IgD-negative memory B cell (primary cell): ENCODE measurements at regions not wholly inside any gene's neighbourhood (a gene's known extent, or its start where the extent isn't known, plus 50 kb on each side); places are given as distances from the start of the nearest gene placed in this dataset.
"Not testable (repeated sequence)": the region's sequence is repeated elsewhere in the genome, so short reads cannot be mapped to it uniquely, and the experiment has no call there.

Source experiments
- H3K27ac Mint-ChIP-seq, 3 donors: one replicate each; pipeline ENCODE4 v1.8.0; 2020 to 2022; ENCODE audit warnings: mild to moderate bottlenecking in 3 of 3, mixed read lengths in 3 of 3, moderate library complexity in 1 of 3
- H3K27me3 Mint-ChIP-seq: one replicate; pipeline ENCODE4 v1.8.0; 2021; ENCODE audit warnings: mixed read lengths
- H3K36me3 Mint-ChIP-seq: one replicate; pipeline ENCODE4 v1.8.0; 2020; ENCODE audit warnings: mild to moderate bottlenecking, mixed read lengths
- H3K4me1 Mint-ChIP-seq, 3 donors: one replicate each; pipeline ENCODE4 v1.8.0; 2020 to 2022; ENCODE audit warnings: mixed read lengths in 3 of 3, mild to moderate bottlenecking in 1 of 3
- H3K4me3 Mint-ChIP-seq, 4 donors: one replicate each; pipeline ENCODE4 v1.8.0; 2020 to 2022; ENCODE audit warnings: mild to moderate bottlenecking in 4 of 4, mixed read lengths in 4 of 4, moderate library complexity in 3 of 4
- H3K9me3 Mint-ChIP-seq, 3 donors: one replicate each; pipeline ENCODE4 v1.8.0; 2020 to 2021; ENCODE audit warnings: mixed read lengths in 3 of 3, mild to moderate bottlenecking in 1 of 3

- Mint-ChIP-seq H3K9me3 (peaks cover 0 to 4% (median 3%) of the 10 kb centered on the region in 3 donors), H3K36me3 (no peaks in the 10 kb centered on the region), H3K27me3 (no peaks in the 10 kb centered on the region), H3K27ac (no peak overlapping the region), H3K4me1 (no peaks in the 10 kb centered on the region), H3K4me3 (no peak overlapping the region)
These were observed 887.8 kb downstream of the TRHDE start for GRCh38 chr12:73159954-73160353.

DNA sequence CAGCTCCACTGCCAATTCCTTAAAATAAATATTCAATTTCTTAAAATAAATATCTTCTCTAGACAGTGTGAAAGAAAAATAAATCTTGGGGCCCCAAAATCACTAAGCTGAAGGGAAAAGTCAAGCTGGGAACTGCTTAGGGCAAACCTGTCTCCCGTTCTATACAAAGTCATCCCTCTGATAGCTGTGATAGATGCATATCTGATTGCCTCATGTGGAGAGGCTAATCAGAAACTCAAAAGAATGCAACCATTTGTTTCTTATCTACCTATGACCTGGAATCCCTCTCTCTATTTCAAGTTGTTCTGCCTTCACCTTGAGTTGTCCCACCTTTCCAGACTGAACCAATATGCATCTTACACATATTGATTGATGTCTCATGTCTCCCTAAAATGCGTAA is 889.8 kb downstream of the TRHDE start:
- Mint-ChIP-seq H3K36me3 (no peaks in the 10 kb centered on the region), H3K4me3 (no peak overlapping the region), H3K27me3 (no peaks in the 10 kb centered on the region), H3K27ac (no peak overlapping the region), H3K4me1 (no peaks in the 10 kb centered on the region), H3K9me3 (peaks cover 0 to 4% (median 3%) of the 10 kb centered on the region in 3 donors)

GRCh38 chr12:73180734-73181133 is 908.6 kb downstream of the TRHDE start:
- H3K9me3 Mint-ChIP-seq: peaks cover 15 to 21% (median 17%) of the 10 kb centered on the region in 3 donors
- H3K27me3 Mint-ChIP-seq: no peaks in the 10 kb centered on the region
- H3K36me3 Mint-ChIP-seq: no peaks in the 10 kb centered on the region
- no peaks in the 10 kb centered on the region for H3K4me1 Mint-ChIP-seq
- no peak overlapping the region for H3K27ac Mint-ChIP-seq
- H3K4me3 Mint-ChIP-seq: no peak overlapping the region

GRCh38 chr12:73181244-73181643 is 909.1 kb downstream of the TRHDE start:
- Mint-ChIP-seq H3K27me3 (no peaks in the 10 kb centered on the region), H3K27ac (no peak overlapping the region), H3K9me3 (peaks cover 16 to 25% (median 17%) of the 10 kb centered on the region in 3 donors), H3K4me1 (no peaks in the 10 kb centered on the region), H3K4me3 (no peak overlapping the region), H3K36me3 (no peaks in the 10 kb centered on the region)

- Mint-ChIP-seq H3K27ac (no peak overlapping the region), H3K27me3 (no peaks in the 10 kb centered on the region), H3K4me3 (no peak overlapping the region), H3K4me1 (no peaks in the 10 kb centered on the region), H3K9me3 (peaks cover 15 to 35% (median 20%) of the 10 kb centered on the region in 3 donors), H3K36me3 (no peaks in the 10 kb centered on the region)
These were observed 913.2 kb downstream of the TRHDE start for GRCh38 chr12:73185403-73185802.

DNA sequence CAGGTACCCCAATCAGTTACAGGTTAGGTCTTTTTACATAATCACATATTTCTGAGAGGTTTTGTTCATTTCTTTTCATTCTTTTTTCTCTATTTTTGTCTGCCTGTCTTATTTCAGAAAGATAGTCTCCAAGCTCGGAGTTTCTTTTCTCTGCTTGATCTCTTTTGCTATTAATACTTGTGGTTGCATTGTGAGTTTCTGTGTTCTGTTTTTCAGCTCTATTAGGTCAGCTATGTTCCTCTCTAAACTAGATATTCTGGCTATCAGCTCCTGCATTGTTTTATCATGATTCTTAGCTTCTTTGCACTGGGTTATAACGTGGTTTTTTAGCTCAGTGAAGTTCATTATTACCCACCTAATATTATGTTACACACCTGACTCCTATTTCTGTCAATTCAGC is 914.1 kb downstream of the TRHDE start:
- no peak overlapping the region for H3K27ac Mint-ChIP-seq
- H3K9me3 Mint-ChIP-seq: peaks cover 15 to 35% (median 18%) of the 10 kb centered on the region in 3 donors
- H3K4me3 Mint-ChIP-seq: no peak overlapping the region
- no peaks in the 10 kb centered on the region for H3K36me3 Mint-ChIP-seq
- H3K4me1 Mint-ChIP-seq: no peaks in the 10 kb centered on the region
- H3K27me3 Mint-ChIP-seq: no peaks in the 10 kb centered on the region

DNA sequence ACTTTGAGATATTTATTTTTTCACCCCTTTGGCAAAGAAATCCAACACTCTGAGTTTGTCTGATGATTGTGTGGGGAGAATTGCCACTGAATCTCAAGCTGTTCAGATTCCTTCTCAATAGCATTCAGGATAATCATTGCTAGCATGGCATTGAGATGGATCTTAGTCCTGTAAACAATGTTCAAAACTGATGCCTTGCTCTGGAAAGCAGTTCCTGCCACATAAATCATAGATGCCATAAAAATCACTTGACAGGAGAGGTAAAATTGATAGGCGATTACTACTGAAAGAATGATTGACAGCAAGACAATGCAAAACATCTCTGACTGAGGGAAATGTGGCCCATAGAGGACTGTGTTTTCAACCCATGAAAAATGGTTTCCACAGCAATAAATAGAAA is 915.6 kb downstream of the TRHDE start:
- H3K4me3 Mint-ChIP-seq: no peak overlapping the region
- no peak overlapping the region for H3K27ac Mint-ChIP-seq
- H3K4me1 Mint-ChIP-seq: no peaks in the 10 kb centered on the region
- H3K36me3 Mint-ChIP-seq: no peaks in the 10 kb centered on the region
- no peaks in the 10 kb centered on the region for H3K27me3 Mint-ChIP-seq
- peaks cover 15 to 35% (median 16%) of the 10 kb centered on the region in 3 donors for H3K9me3 Mint-ChIP-seq

DNA sequence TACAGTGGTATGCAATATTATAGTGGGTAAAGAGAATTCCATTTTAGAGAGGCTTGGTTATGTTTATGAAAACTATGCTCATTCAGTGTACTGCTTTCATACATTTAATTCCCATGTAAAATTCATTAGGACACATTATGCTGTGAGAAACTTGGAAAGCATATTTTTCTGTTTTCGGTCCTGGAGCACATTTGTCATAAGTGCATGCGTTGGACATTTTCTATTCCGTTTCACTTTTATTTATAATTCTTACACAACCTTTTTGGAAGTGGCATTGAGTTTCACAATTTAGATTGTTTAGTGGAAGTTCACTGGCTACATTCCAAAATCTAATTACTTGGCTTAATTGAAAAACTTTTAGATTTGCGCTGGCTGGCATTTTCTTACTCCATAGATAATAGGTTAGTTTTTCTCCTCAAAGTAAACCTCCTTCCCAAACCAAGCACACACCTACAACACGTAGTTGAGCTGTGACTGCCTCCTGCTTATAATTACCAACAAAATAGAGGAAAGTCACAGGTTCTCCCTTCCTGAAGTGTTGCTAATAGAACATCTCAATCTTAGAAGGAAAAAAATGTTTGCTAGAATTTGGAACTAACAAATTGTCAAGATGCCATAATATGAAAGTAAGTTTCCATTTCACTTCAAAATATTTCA is 938.5 kb downstream of the TRHDE start:
- peaks cover 0 to 5% (median 2%) of the 10 kb centered on the region in 3 donors for H3K9me3 Mint-ChIP-seq
- H3K4me1 Mint-ChIP-seq: no peaks in the 10 kb centered on the region
- H3K4me3 Mint-ChIP-seq: no peak overlapping the region
- H3K27ac Mint-ChIP-seq: no peak overlapping the region
- H3K36me3 Mint-ChIP-seq: peaks cover 1% of the 10 kb centered on the region
- H3K27me3 Mint-ChIP-seq: no peaks in the 10 kb centered on the region

- H3K9me3 Mint-ChIP-seq: peaks cover 0 to 3% (median 3%) of the 10 kb centered on the region in 3 donors
- no peak overlapping the region for H3K4me3 Mint-ChIP-seq
- H3K27ac Mint-ChIP-seq: no peak overlapping the region
- no peaks in the 10 kb centered on the region for H3K36me3 Mint-ChIP-seq
- H3K27me3 Mint-ChIP-seq: no peaks in the 10 kb centered on the region
- H3K4me1 Mint-ChIP-seq: no peaks in the 10 kb centered on the region
These were observed 948.8 kb downstream of the TRHDE start for GRCh38 chr12:73220951-73221350.

- H3K4me3 Mint-ChIP-seq: no peak overlapping the region
- H3K36me3 Mint-ChIP-seq: no peaks in the 10 kb centered on the region
- no peak overlapping the region for H3K27ac Mint-ChIP-seq
- H3K4me1 Mint-ChIP-seq: no peaks in the 10 kb centered on the region
- no peaks in the 10 kb centered on the region for H3K27me3 Mint-ChIP-seq
- peaks cover 0 to 3% (median 3%) of the 10 kb centered on the region in 3 donors for H3K9me3 Mint-ChIP-seq
These were observed 949.2 kb downstream of the TRHDE start for GRCh38 chr12:73221398-73221797.

DNA sequence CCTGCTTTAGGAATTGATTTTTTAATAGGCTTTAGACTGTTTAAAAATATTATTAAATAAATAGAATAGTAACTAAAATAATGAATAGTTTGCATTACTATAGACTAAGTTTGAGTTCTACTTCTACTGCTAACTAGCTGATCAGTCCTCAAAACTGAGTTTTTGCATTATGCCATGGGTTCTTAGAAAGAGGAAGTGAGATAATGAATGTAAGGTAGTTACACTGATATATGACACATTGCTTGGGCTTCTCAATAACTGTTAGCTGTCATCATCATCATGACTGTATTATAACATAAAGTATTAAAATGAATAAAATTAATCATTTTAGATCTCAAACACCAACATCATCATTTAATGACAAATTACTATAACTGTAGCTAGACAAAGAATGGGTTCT is 949.7 kb downstream of the TRHDE start:
- Mint-ChIP-seq H3K4me3 (no peak overlapping the region), H3K4me1 (no peaks in the 10 kb centered on the region), H3K27ac (no peak overlapping the region), H3K27me3 (no peaks in the 10 kb centered on the region), H3K36me3 (no peaks in the 10 kb centered on the region), H3K9me3 (peaks cover 0 to 3% (median 3%) of the 10 kb centered on the region in 3 donors)

DNA sequence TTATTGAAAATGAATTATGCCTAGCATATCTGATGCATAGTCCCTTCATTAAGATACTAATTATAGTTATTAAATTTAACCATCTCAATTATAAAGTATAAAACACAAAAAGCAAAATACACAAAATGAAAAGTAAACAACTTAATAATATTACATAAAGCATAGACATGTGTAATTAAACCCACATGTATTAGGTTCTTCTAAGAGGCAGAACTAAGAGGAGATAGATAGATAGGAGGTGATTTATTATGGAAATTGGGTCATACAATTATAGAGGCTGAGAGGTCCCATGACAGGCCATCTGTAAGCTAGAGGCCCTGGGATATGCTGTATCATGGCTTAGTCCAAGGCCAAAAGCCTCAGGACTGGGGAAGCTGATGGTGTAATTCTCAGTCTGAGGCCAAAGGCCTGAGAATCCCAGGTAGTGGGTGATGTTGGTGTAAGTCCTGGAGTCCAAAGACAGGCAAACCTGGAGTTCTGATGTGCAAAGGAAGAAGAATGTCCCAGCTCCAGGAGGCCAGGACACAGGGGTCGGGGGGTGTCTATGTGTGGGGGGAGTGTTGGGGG is 953.3 kb downstream of the TRHDE start:
- H3K4me1 Mint-ChIP-seq: no peaks in the 10 kb centered on the region
- H3K36me3 Mint-ChIP-seq: no peaks in the 10 kb centered on the region
- H3K27me3 Mint-ChIP-seq: no peaks in the 10 kb centered on the region
- peaks cover 0 to 4% (median 0%) of the 10 kb centered on the region in 3 donors for H3K9me3 Mint-ChIP-seq
- no peak overlapping the region for H3K27ac Mint-ChIP-seq
- no peak overlapping the region for H3K4me3 Mint-ChIP-seq

GRCh38 chr12:73225941-73226340 is 953.8 kb downstream of the TRHDE start:
- Mint-ChIP-seq H3K27ac (no peak overlapping the region), H3K27me3 (no peaks in the 10 kb centered on the region), H3K4me3 (no peak overlapping the region), H3K36me3 (no peaks in the 10 kb centered on the region), H3K4me1 (no peaks in the 10 kb centered on the region), H3K9me3 (peaks cover 0 to 4% (median 0%) of the 10 kb centered on the region in 3 donors)

DNA sequence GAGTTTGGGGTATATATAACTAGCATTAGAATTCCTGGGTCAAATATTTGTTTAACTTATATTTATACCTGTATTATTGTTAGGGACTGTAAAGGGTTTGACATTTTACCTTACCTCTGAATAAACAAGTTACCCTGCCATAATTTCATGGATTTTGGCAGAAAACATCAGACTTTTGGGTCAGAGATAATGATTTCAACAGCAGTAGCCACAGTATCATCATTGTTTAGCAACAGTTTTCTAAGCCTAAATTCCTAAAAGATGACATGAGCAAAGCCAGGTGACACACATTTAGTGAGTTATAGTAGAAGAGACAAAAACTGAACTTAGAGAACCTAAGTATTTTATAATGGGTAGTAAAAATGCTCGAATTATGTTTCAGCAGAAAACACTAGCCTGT is 954.4 kb downstream of the TRHDE start:
- Mint-ChIP-seq H3K4me1 (no peaks in the 10 kb centered on the region), H3K9me3 (peaks cover 0 to 4% (median 2%) of the 10 kb centered on the region in 3 donors), H3K27ac (no peak overlapping the region), H3K4me3 (no peak overlapping the region), H3K36me3 (no peaks in the 10 kb centered on the region), H3K27me3 (no peaks in the 10 kb centered on the region)

GRCh38 chr12:73228828-73229227 is 956.7 kb downstream of the TRHDE start:
- H3K9me3 Mint-ChIP-seq, H3K36me3 Mint-ChIP-seq, H3K4me3 Mint-ChIP-seq, H3K27me3 Mint-ChIP-seq, H3K4me1 Mint-ChIP-seq: not testable (repeated sequence)
- peak overlapping the region in 1 of 3 donors; percentile 57 for H3K27ac Mint-ChIP-seq

GRCh38 chr12:73235387-73235786 is 963.2 kb downstream of the TRHDE start:
- Mint-ChIP-seq H3K9me3 (peaks cover 0 to 6% (median 2%) of the 10 kb centered on the region in 3 donors), H3K4me1 (peaks cover 0 to 1% (median 0%) of the 10 kb centered on the region in 3 donors), H3K36me3 (no peaks in the 10 kb centered on the region), H3K4me3 (no peak overlapping the region), H3K27me3 (no peaks in the 10 kb centered on the region), H3K27ac (no peak overlapping the region)
